SK-N-MC (cell line): ENCODE measurements at regions not wholly inside any gene's neighbourhood (a gene's known extent, or its start where the extent isn't known, plus 50 kb on each side); places are given as distances from the start of the nearest gene placed in this dataset.
A peak's percentile ranks its signal among the peaks of the same experiment; 100 is the strongest.

Experiments
- DNase-seq: peaks from one replicate; pipeline ENCODE4 v3.0.0-alpha.2; 2011; ENCODE audit warnings: low read depth, low spot score
- H3K27ac ChIP-seq: fragments of 200-600 bp; sonication (generic); 2 replicates; pipeline ENCODE4 v1.5.1; 2016; ENCODE audit warnings: mixed run types
- H3K36me3 ChIP-seq: fragments of 200-600 bp; sonication (generic); 2 replicates; pipeline ENCODE4 v1.6.1; 2017; ENCODE audit warnings: antibody characterized with exemption, low read length, mixed read lengths; ENCODE audit not compliant: insufficient read depth
- H3K4me3 ChIP-seq: fragments of 200-600 bp; sonication (generic); 2 replicates; pipeline ENCODE4 v1.5.1; 2016
- H3K9ac ChIP-seq: fragments of 200-600 bp; sonication (generic); 2 replicates; pipeline ENCODE4 v1.8.0; 2017; ENCODE audit warnings: mixed run types, mixed read lengths; ENCODE audit not compliant: insufficient read length
- H3K9me3 ChIP-seq: fragments of 200-600 bp; sonication (generic); 2 replicates; pipeline ENCODE4 v1.6.1; 2017; ENCODE audit warnings: low read depth, mild to moderate bottlenecking, antibody characterized with exemption, low read length, moderate library complexity, mixed read lengths
- EZH2 ChIP-seq: fragments of 200-600 bp; sonication (generic); IDR thresholded peaks from one replicate; pipeline ENCODE4 v1.6.1; 2017; ENCODE audit warnings: antibody characterized with exemption
- FOXP2 ChIP-seq: optimal IDR thresholded peaks from 2 replicates; pipeline ENCODE3; 2011; ENCODE audit warnings: mild to moderate bottlenecking, moderate library complexity; ENCODE audit not compliant: insufficient read depth; ENCODE audit errors: extremely low read length, control extremely low read depth
- POLR2AphosphoS5 ChIP-seq: IDR thresholded peaks from 2 replicates; pipeline ENCODE4 v1.6.1; 2012; ENCODE audit warnings: mild to moderate bottlenecking, low read depth, low read length, borderline replicate concordance

GRCh38 chr2:195514365-195514764 is 142.7 kb upstream of the SLC39A10 start:
- no peak overlapping the region for H3K27ac ChIP-seq
- H3K9me3 ChIP-seq = no peaks in the 10 kb centered on the region
- no peak for DNase-seq
- H3K36me3 ChIP-seq = no peaks in the 10 kb centered on the region
- H3K4me3 ChIP-seq = no peak overlapping the region
- no peak overlapping the region for H3K9ac ChIP-seq
- TF ChIP-seq POLR2AphosphoS5 (no peak), EZH2 (no peak), FOXP2 (no peak)

- Histone ChIP-seq H3K9ac (no peak overlapping the region), H3K27ac (no peak overlapping the region), H3K9me3 (no peaks in the 10 kb centered on the region), H3K4me3 (no peak overlapping the region), H3K36me3 (no peaks in the 10 kb centered on the region)
- DNase-seq = no peak
- TF ChIP-seq POLR2AphosphoS5 (no peak), FOXP2 (no peak), EZH2 (no peak)
These were observed 143.9 kb upstream of the SLC39A10 start for GRCh38 chr2:195513119-195513518.

GRCh38 chr2:195509551-195509950 is 147.5 kb upstream of the SLC39A10 start:
- TF ChIP-seq FOXP2 (no peak), EZH2 (no peak), POLR2AphosphoS5 (no peak)
- DNase-seq = no peak
- no peaks in the 10 kb centered on the region for H3K36me3 ChIP-seq
- no peak overlapping the region for H3K9ac ChIP-seq
- H3K27ac ChIP-seq = no peak overlapping the region
- no peaks in the 10 kb centered on the region for H3K9me3 ChIP-seq
- H3K4me3 ChIP-seq = no peak overlapping the region

GRCh38 chr2:195508139-195508455 is 148.9 kb upstream of the SLC39A10 start:
- no peak overlapping the region for H3K4me3 ChIP-seq
- no peak for TF ChIP-seq POLR2AphosphoS5
- no peak for TF ChIP-seq FOXP2
- no peak for TF ChIP-seq EZH2
- H3K36me3 ChIP-seq = no peaks in the 10 kb centered on the region
- no peak overlapping the region for H3K9ac ChIP-seq
- no peak overlapping the region for H3K27ac ChIP-seq
- no peaks in the 10 kb centered on the region for H3K9me3 ChIP-seq
- DNase-seq = no peak

GRCh38 chr2:195507447-195508138 is 149.4 kb upstream of the SLC39A10 start:
- H3K4me3 ChIP-seq = no peak overlapping the region
- no peaks in the 10 kb centered on the region for H3K36me3 ChIP-seq
- H3K9me3 ChIP-seq = no peaks in the 10 kb centered on the region
- no peak overlapping the region for H3K27ac ChIP-seq
- no peak for DNase-seq
- no peak overlapping the region for H3K9ac ChIP-seq
- TF ChIP-seq EZH2 (no peak), POLR2AphosphoS5 (no peak), FOXP2 (no peak)

GRCh38 chr2:195505701-195506100 is 151.3 kb upstream of the SLC39A10 start:
- Histone ChIP-seq H3K9ac (no peak overlapping the region), H3K4me3 (no peak overlapping the region), H3K27ac (no peak overlapping the region), H3K9me3 (no peaks in the 10 kb centered on the region), H3K36me3 (no peaks in the 10 kb centered on the region)
- DNase-seq = no peak
- no peak for TF ChIP-seq POLR2AphosphoS5
- TF ChIP-seq FOXP2 = no peak
- TF ChIP-seq EZH2 = no peak

- Histone ChIP-seq H3K9me3 (no peaks in the 10 kb centered on the region), H3K4me3 (no peak overlapping the region), H3K27ac (no peak overlapping the region), H3K36me3 (no peaks in the 10 kb centered on the region), H3K9ac (no peak overlapping the region)
- TF ChIP-seq FOXP2 (no peak), POLR2AphosphoS5 (no peak), EZH2 (no peak)
- no peak for DNase-seq
These were observed 153.8 kb upstream of the SLC39A10 start for GRCh38 chr2:195503208-195503607.

- Histone ChIP-seq H3K4me3 (no peak overlapping the region), H3K27ac (no peak overlapping the region), H3K9me3 (no peaks in the 10 kb centered on the region), H3K9ac (no peak overlapping the region), H3K36me3 (no peaks in the 10 kb centered on the region)
- TF ChIP-seq EZH2 (no peak), POLR2AphosphoS5 (no peak), FOXP2 (no peak)
- no peak for DNase-seq
These were observed 155.3 kb upstream of the SLC39A10 start for GRCh38 chr2:195501746-195502145.

GRCh38 chr2:195500879-195501278 is 156.1 kb upstream of the SLC39A10 start:
- H3K9me3 ChIP-seq = no peaks in the 10 kb centered on the region
- H3K36me3 ChIP-seq = no peaks in the 10 kb centered on the region
- no peak for TF ChIP-seq EZH2
- TF ChIP-seq POLR2AphosphoS5 = no peak
- no peak for TF ChIP-seq FOXP2
- no peak overlapping the region for H3K9ac ChIP-seq
- H3K4me3 ChIP-seq = no peak overlapping the region
- peak; percentile 26 for DNase-seq
- H3K27ac ChIP-seq = no peak overlapping the region
